Astrocyte (in vitro differentiated cells and primary cell): ENCODE measurements at regions not wholly inside any gene's neighbourhood (a gene's known extent, or its start where the extent isn't known, plus 50 kb on each side); places are given as distances from the start of the nearest gene placed in this dataset.

Experiments used
- DNase-seq: peaks from one replicate; pipeline ENCODE4 v3.0.0-alpha.2; 2010; ENCODE audit warnings: low read depth
- FAIRE-seq: peaks from 2 replicates; lab custom pipeline; 2011; peaks lifted over from hg19 to GRCh38; lab: Jason Lieb, UNC
- H2AFZ ChIP-seq: 2 replicates; pipeline ENCODE4 v1.6.0; 2012; ENCODE audit warnings: low read depth, low read length, inconsistent platforms
- H3K27ac ChIP-seq: 2 replicates; pipeline ENCODE4 v1.5.1; 2011; ENCODE audit warnings: low read depth, low read length, inconsistent platforms
- H3K27me3 ChIP-seq: 2 replicates; pipeline ENCODE4 v1.6.0; 2011; ENCODE audit warnings: low read length, inconsistent platforms; ENCODE audit not compliant: insufficient read depth
- H3K36me3 ChIP-seq: 2 replicates; pipeline ENCODE4 v1.5.1; 2011; ENCODE audit warnings: low read length, inconsistent platforms; ENCODE audit not compliant: insufficient read depth
- H3K4me1 ChIP-seq: 2 replicates; pipeline ENCODE4 v1.5.1; 2011; ENCODE audit warnings: low read length, inconsistent platforms; ENCODE audit not compliant: insufficient read depth
- H3K4me2 ChIP-seq: 2 replicates; pipeline ENCODE4 v1.6.0; 2012; ENCODE audit warnings: low read length, inconsistent platforms
- H3K4me3 ChIP-seq: 2 replicates; pipeline ENCODE4 v1.5.1; 2011; ENCODE audit warnings: low read depth, mild to moderate bottlenecking, low read length, inconsistent platforms; ENCODE audit not compliant: insufficient read depth
- H3K79me2 ChIP-seq: 2 replicates; pipeline ENCODE4 v1.6.0; 2012; ENCODE audit warnings: mild to moderate bottlenecking, low read length, inconsistent platforms; ENCODE audit not compliant: insufficient read depth
- H3K9ac ChIP-seq: 2 replicates; pipeline ENCODE4 v1.6.0; 2012; ENCODE audit warnings: mild to moderate bottlenecking, low read length, inconsistent platforms
- H3K9me3 ChIP-seq: 2 replicates; pipeline ENCODE4 v1.5.1; 2012; ENCODE audit warnings: low read depth, mild to moderate bottlenecking, low read length, inconsistent platforms; ENCODE audit not compliant: insufficient read depth
- H4K20me1 ChIP-seq: 2 replicates; pipeline ENCODE4 v1.6.0; 2012; ENCODE audit warnings: low read length, inconsistent platforms; ENCODE audit not compliant: insufficient read depth
- H3K27ac Mint-ChIP-seq: one replicate; pipeline ENCODE4 v1.8.0; 2021; ENCODE audit warnings: mild to moderate bottlenecking, mixed read lengths; ENCODE audit not compliant: unreplicated experiment
- H3K27me3 Mint-ChIP-seq: one replicate; pipeline ENCODE4 v1.8.0; 2021; ENCODE audit warnings: low read depth, mixed read lengths; ENCODE audit not compliant: unreplicated experiment
- H3K36me3 Mint-ChIP-seq: one replicate; pipeline ENCODE4 v1.8.0; 2021; ENCODE audit warnings: low read depth, mixed read lengths; ENCODE audit not compliant: unreplicated experiment
- H3K4me1 Mint-ChIP-seq: one replicate; pipeline ENCODE4 v1.8.0; 2021; ENCODE audit warnings: low read depth, mixed read lengths; ENCODE audit not compliant: unreplicated experiment
- H3K4me3 Mint-ChIP-seq: one replicate; pipeline ENCODE4 v1.8.0; 2021; ENCODE audit warnings: mild to moderate bottlenecking, moderate library complexity, mixed read lengths; ENCODE audit not compliant: unreplicated experiment
- H3K9me3 Mint-ChIP-seq: one replicate; pipeline ENCODE4 v1.8.0; 2021; ENCODE audit warnings: mild to moderate bottlenecking, mixed read lengths; ENCODE audit not compliant: unreplicated experiment
- EZH2 ChIP-seq: IDR thresholded peaks from 2 replicates; pipeline ENCODE4 v1.6.1; 2012; ENCODE audit warnings: mild to moderate bottlenecking, low read length, inconsistent platforms; ENCODE audit not compliant: insufficient read depth
- TF ChIP-seq, protein P1 (sequence below): IDR thresholded peaks from 2 replicates; pipeline ENCODE4 v1.5.1; 2011; ENCODE audit warnings: low read depth, mild to moderate bottlenecking, inconsistent platforms, low read length, moderate library complexity; ENCODE audit not compliant: insufficient read depth

GRCh38 chr13:103931885-103932284 is 865.7 kb upstream of the SLC10A2 start:
- H3K9me3 ChIP-seq, result no peaks in the 10 kb centered on the region
- H3K36me3 ChIP-seq, result no peaks in the 10 kb centered on the region
- no peaks in the 10 kb centered on the region for H3K79me2 ChIP-seq
- no peak overlapping the region for H3K4me3 ChIP-seq
- H3K4me1 ChIP-seq, result no peaks in the 10 kb centered on the region
- no peaks in the 10 kb centered on the region for H3K27me3 ChIP-seq
- Mint-ChIP-seq H3K27ac (no peak overlapping the region), H3K9me3 (no peaks in the 10 kb centered on the region), H3K4me1 (no peaks in the 10 kb centered on the region), H3K36me3 (no peaks in the 10 kb centered on the region), H3K4me3 (no peak overlapping the region), H3K27me3 (no peaks in the 10 kb centered on the region)
- no peak overlapping the region for H3K9ac ChIP-seq
- FAIRE-seq (no peak), DNase-seq (no peak)
- no peaks in the 10 kb centered on the region for H4K20me1 ChIP-seq
- no peak overlapping the region for H3K4me2 ChIP-seq
- H2AFZ ChIP-seq, result no peak overlapping the region
- H3K27ac ChIP-seq, result no peak overlapping the region
- TF ChIP-seq, protein P1, sequence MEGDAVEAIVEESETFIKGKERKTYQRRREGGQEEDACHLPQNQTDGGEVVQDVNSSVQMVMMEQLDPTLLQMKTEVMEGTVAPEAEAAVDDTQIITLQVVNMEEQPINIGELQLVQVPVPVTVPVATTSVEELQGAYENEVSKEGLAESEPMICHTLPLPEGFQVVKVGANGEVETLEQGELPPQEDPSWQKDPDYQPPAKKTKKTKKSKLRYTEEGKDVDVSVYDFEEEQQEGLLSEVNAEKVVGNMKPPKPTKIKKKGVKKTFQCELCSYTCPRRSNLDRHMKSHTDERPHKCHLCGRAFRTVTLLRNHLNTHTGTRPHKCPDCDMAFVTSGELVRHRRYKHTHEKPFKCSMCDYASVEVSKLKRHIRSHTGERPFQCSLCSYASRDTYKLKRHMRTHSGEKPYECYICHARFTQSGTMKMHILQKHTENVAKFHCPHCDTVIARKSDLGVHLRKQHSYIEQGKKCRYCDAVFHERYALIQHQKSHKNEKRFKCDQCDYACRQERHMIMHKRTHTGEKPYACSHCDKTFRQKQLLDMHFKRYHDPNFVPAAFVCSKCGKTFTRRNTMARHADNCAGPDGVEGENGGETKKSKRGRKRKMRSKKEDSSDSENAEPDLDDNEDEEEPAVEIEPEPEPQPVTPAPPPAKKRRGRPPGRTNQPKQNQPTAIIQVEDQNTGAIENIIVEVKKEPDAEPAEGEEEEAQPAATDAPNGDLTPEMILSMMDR, result no peak
- no peak for TF ChIP-seq EZH2

DNA sequence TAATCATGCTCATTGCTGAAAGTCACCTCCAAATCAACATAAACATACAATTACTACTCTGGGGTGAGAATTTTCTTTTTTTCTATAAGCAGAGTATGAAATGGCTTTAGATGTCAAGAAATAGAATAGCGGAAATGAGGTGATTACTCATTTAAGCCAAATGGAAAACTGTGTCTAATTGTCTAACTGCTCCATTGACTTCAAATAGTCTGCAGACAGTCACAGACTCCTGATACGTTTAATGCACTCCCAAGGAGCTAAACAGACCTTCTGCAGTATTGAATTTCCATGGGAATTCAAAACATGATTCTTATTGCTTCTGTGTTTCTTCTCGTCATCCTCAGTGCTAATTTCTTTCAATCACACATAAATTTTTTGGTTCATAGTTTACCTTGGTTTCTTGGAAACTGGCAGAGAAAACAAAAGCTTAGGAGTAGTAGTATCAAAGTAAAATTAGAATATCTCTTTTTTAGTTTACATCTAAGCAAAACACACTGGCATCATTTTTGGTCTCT is 865.2 kb upstream of the SLC10A2 start:
- FAIRE-seq (no peak), DNase-seq (no peak)
- Histone ChIP-seq H3K36me3 (no peaks in the 10 kb centered on the region), H3K4me3 (no peak overlapping the region), H3K27ac (no peak overlapping the region), H2AFZ (no peak overlapping the region), H3K79me2 (no peaks in the 10 kb centered on the region), H3K9me3 (no peaks in the 10 kb centered on the region), H3K4me1 (no peaks in the 10 kb centered on the region), H4K20me1 (no peaks in the 10 kb centered on the region), H3K9ac (no peak overlapping the region), H3K4me2 (no peak overlapping the region), H3K27me3 (no peaks in the 10 kb centered on the region)
- Mint-ChIP-seq H3K27me3 (no peaks in the 10 kb centered on the region), H3K36me3 (no peaks in the 10 kb centered on the region), H3K9me3 (no peaks in the 10 kb centered on the region), H3K4me3 (no peak overlapping the region), H3K4me1 (no peaks in the 10 kb centered on the region), H3K27ac (no peak overlapping the region)
- TF ChIP-seq, protein P1, result no peak
- TF ChIP-seq EZH2, result no peak

DNA sequence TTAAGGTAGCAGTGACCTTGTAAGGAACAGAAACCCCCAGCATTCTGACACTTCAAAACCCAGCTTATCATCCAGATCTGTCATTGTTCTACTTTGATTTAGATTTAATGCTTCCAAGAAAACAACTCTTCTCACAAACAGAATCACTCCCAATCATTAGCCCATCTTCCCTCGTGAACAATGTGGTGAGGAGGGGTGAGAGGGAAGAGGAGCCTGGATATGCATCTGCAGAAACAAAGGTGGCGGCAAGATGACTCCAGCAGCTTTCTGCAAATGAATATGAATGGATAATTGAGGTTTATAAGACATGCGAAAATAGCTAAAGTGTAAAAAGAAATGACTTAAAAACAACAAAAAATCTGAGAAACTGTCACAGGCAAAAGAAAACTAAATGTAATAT is 859.9 kb upstream of the SLC10A2 start:
- H3K4me1 Mint-ChIP-seq, result no peaks in the 10 kb centered on the region
- no peaks in the 10 kb centered on the region for H3K79me2 ChIP-seq
- no peaks in the 10 kb centered on the region for H3K36me3 ChIP-seq
- H3K9ac ChIP-seq, result no peak overlapping the region
- H3K27ac Mint-ChIP-seq, result no peak overlapping the region
- FAIRE-seq, result no peak
- H3K36me3 Mint-ChIP-seq, result no peaks in the 10 kb centered on the region
- no peak overlapping the region for H3K4me3 ChIP-seq
- no peaks in the 10 kb centered on the region for H3K27me3 Mint-ChIP-seq
- no peak for TF ChIP-seq EZH2
- TF ChIP-seq, protein P1, result no peak
- H3K4me2 ChIP-seq, result no peak overlapping the region
- H2AFZ ChIP-seq, result no peak overlapping the region
- DNase-seq, result no peak
- H3K27ac ChIP-seq, result no peak overlapping the region
- no peaks in the 10 kb centered on the region for H3K4me1 ChIP-seq
- H3K9me3 Mint-ChIP-seq, result no peaks in the 10 kb centered on the region
- H3K4me3 Mint-ChIP-seq, result no peak overlapping the region
- no peaks in the 10 kb centered on the region for H3K27me3 ChIP-seq
- H3K9me3 ChIP-seq, result no peaks in the 10 kb centered on the region
- H4K20me1 ChIP-seq, result no peaks in the 10 kb centered on the region
